ENCODE measurements at regions not wholly inside any gene's neighbourhood (a gene's known extent, or its start where the extent isn't known, plus 50 kb on each side); places are given as distances from the start of the nearest gene placed in this dataset.

- Histone ChIP-seq H3K4me1 (ENCODE audit: control insufficient read depth in 5 of 5, insufficient read depth in 5 of 5, low read length in 5 of 5) (no peaks in the 10 kb centered on the region), H3K9ac (ENCODE audit: insufficient read depth in 1 of 2, low read length in 2 of 2) (no peak overlapping the region), H3K9me3 (ENCODE audit: control insufficient read depth in 4 of 4, insufficient read depth in 3 of 4, low read length in 3 of 4) (peaks cover 0 to 2% (median 0%) of the 10 kb centered on the region in 4 donors), H3K27ac (ENCODE audit: low read depth in 1 of 2, low read length in 1 of 2) (no peak overlapping the region), H3K36me3 (ENCODE audit: control insufficient read depth in 4 of 4, insufficient read depth in 4 of 4, low read length in 4 of 4) (no peaks in the 10 kb centered on the region), H3K4me3 (no peak overlapping the region), H3K27me3 (ENCODE audit: control insufficient read depth in 3 of 3, insufficient read depth in 3 of 3, low read length in 2 of 3) (no peaks in the 10 kb centered on the region)
- ATAC-seq (ENCODE audit: insufficient read depth, low FRiP score) (no peak), DNase-seq (no peak)
- no peak for TF ChIP-seq CTCF (IDR thresholded peaks at IDR 0.05; ENCODE audit: control extremely low read depth, extremely low read depth)
- WGBS, 2 donors, result 72 to 77% methylated on average over 5 of the region's 5 CpGs
Observed at GRCh38 chr20:54284928-54285704, 77.2 kb downstream of the PFDN4 start.

- 80% methylated on average over 6 of the region's 6 CpGs for WGBS, 2 donors
- ATAC-seq (ENCODE audit: insufficient read depth, low FRiP score) (no peak), DNase-seq (no peak)
- Histone ChIP-seq H3K27ac (ENCODE audit: low read depth in 1 of 2, low read length in 1 of 2) (no peak overlapping the region), H3K36me3 (ENCODE audit: control insufficient read depth in 4 of 4, insufficient read depth in 4 of 4, low read length in 4 of 4) (no peaks in the 10 kb centered on the region), H3K9me3 (ENCODE audit: control insufficient read depth in 4 of 4, insufficient read depth in 3 of 4, low read length in 3 of 4) (peaks cover 0 to 2% (median 0%) of the 10 kb centered on the region in 4 donors), H3K4me3 (no peak overlapping the region), H3K4me1 (ENCODE audit: control insufficient read depth in 5 of 5, insufficient read depth in 5 of 5, low read length in 5 of 5) (peaks cover 0 to 6% (median 0%) of the 10 kb centered on the region in 5 donors), H3K27me3 (ENCODE audit: control insufficient read depth in 3 of 3, insufficient read depth in 3 of 3, low read length in 2 of 3) (no peaks in the 10 kb centered on the region), H3K9ac (ENCODE audit: insufficient read depth in 1 of 2, low read length in 2 of 2) (no peak overlapping the region)
- TF ChIP-seq CTCF (IDR thresholded peaks at IDR 0.05; ENCODE audit: control extremely low read depth, extremely low read depth), result no peak
Observed at GRCh38 chr20:54290636-54291035, 82.7 kb downstream of the PFDN4 start.

- ATAC-seq (ENCODE audit: insufficient read depth, low FRiP score) (no peak), DNase-seq (no peak)
- Histone ChIP-seq H3K27me3 (ENCODE audit: control insufficient read depth in 3 of 3, insufficient read depth in 3 of 3, low read length in 2 of 3) (no peaks in the 10 kb centered on the region), H3K4me1 (ENCODE audit: control insufficient read depth in 5 of 5, insufficient read depth in 5 of 5, low read length in 5 of 5) (peaks cover 0 to 6% (median 0%) of the 10 kb centered on the region in 5 donors), H3K9ac (ENCODE audit: insufficient read depth in 1 of 2, low read length in 2 of 2) (no peak overlapping the region), H3K9me3 (ENCODE audit: control insufficient read depth in 4 of 4, insufficient read depth in 3 of 4, low read length in 3 of 4) (peaks cover 0 to 2% (median 0%) of the 10 kb centered on the region in 4 donors), H3K4me3 (no peak overlapping the region), H3K36me3 (ENCODE audit: control insufficient read depth in 4 of 4, insufficient read depth in 4 of 4, low read length in 4 of 4) (no peaks in the 10 kb centered on the region), H3K27ac (ENCODE audit: low read depth in 1 of 2, low read length in 1 of 2) (no peak overlapping the region)
- no peak for TF ChIP-seq CTCF (IDR thresholded peaks at IDR 0.05; ENCODE audit: control extremely low read depth, extremely low read depth)
- 66 to 71% methylated on average over 3 of the region's 3 CpGs for WGBS, 2 donors
Observed at GRCh38 chr20:54291339-54292010, 83.6 kb downstream of the PFDN4 start.
